Mesenchymal stem cell (in vitro differentiated cells and primary cell): ENCODE measurements at regions not wholly inside any gene's neighbourhood (a gene's known extent, or its start where the extent isn't known, plus 50 kb on each side); places are given as distances from the start of the nearest gene placed in this dataset.

Experiments
- DNase-seq: peaks from one replicate; pipeline ENCODE4 v3.0.0-alpha.2; 2013
- H2AFZ ChIP-seq: one replicate; pipeline ENCODE4 v1.6.1; 2013; ENCODE audit warnings: low read depth, mild to moderate bottlenecking, control low read depth, inconsistent platforms, low read length, moderate library complexity
- H2AK5ac ChIP-seq: 2 replicates; pipeline ENCODE4 v1.6.1; 2013; ENCODE audit warnings: low read length, moderate library complexity, mild to moderate bottlenecking, inconsistent platforms; ENCODE audit not compliant: severe bottlenecking
- H2BK120ac ChIP-seq: one replicate; pipeline ENCODE4 v1.6.1; 2013; ENCODE audit warnings: low read depth, mild to moderate bottlenecking, inconsistent platforms, low read length, moderate library complexity
- H2BK12ac ChIP-seq, 2 experiments: one replicate each; pipeline ENCODE4 v1.6.1; 2013; ENCODE audit warnings: inconsistent platforms in 2 of 2, low read length in 2 of 2, mild to moderate bottlenecking in 2 of 2, moderate library complexity in 2 of 2, control low read depth in 1 of 2
- H2BK15ac ChIP-seq: one replicate; pipeline ENCODE4 v1.6.1; 2013; ENCODE audit warnings: mild to moderate bottlenecking, low read depth, inconsistent platforms; ENCODE audit not compliant: poor library complexity, severe bottlenecking
- H2BK5ac ChIP-seq: 2 replicates; pipeline ENCODE4 v1.6.1; 2013; ENCODE audit warnings: low read depth, mild to moderate bottlenecking, low read length, control low read depth, inconsistent platforms; ENCODE audit not compliant: poor library complexity, severe bottlenecking
- H3K14ac ChIP-seq, 2 experiments: one replicate each; pipeline ENCODE4 v1.6.1; 2013; ENCODE audit warnings: inconsistent platforms in 2 of 2, low read length in 2 of 2, control low read depth in 1 of 2, mild to moderate bottlenecking in 1 of 2, moderate library complexity in 1 of 2
- H3K18ac ChIP-seq, 2 experiments: one replicate each; pipeline ENCODE4 v1.6.1; 2013; ENCODE audit warnings: inconsistent platforms in 2 of 2, low read length in 2 of 2, control low read depth in 1 of 2, low read depth in 1 of 2, mild to moderate bottlenecking in 1 of 2
- H3K23ac ChIP-seq, 2 experiments: one replicate each; pipeline ENCODE4 v1.6.1; 2013; ENCODE audit warnings: inconsistent platforms in 2 of 2, low read length in 2 of 2, mild to moderate bottlenecking in 2 of 2, moderate library complexity in 2 of 2, control low read depth in 1 of 2
- H3K27ac ChIP-seq: 2 replicates; pipeline ENCODE4 v1.5.1; 2013; ENCODE audit warnings: mild to moderate bottlenecking, moderate library complexity, low read length, control low read depth, inconsistent platforms; ENCODE audit not compliant: poor library complexity, severe bottlenecking
- H3K27me3 ChIP-seq, 2 experiments: 2 replicates each; pipeline versions ENCODE4 v1.6.1 to v1.7.0; 2013; ENCODE audit warnings: low read length in 2 of 2, mild to moderate bottlenecking in 2 of 2, moderate library complexity in 2 of 2, control low read depth in 1 of 2, inconsistent platforms in 1 of 2; ENCODE audit not compliant: control insufficient read depth in 1 of 2, insufficient read depth in 1 of 2
- H3K36me3 ChIP-seq, 2 experiments: 2 replicates each; pipeline versions ENCODE4 v1.6.1 to v1.7.0; 2013; ENCODE audit warnings: low read length in 2 of 2, control low read depth in 1 of 2, inconsistent platforms in 1 of 2, low read depth in 1 of 2, mild to moderate bottlenecking in 1 of 2; ENCODE audit not compliant: insufficient read depth in 2 of 2, control insufficient read depth in 1 of 2
- H3K4ac ChIP-seq, 2 experiments: one replicate each; pipeline ENCODE4 v1.6.1; 2013; ENCODE audit warnings: inconsistent platforms in 2 of 2, low read length in 2 of 2, mild to moderate bottlenecking in 2 of 2, moderate library complexity in 2 of 2, control low read depth in 1 of 2, low read depth in 1 of 2
- H3K4me1 ChIP-seq: 2 replicates; pipeline ENCODE4 v1.6.1; 2013; ENCODE audit warnings: low read depth, low read length, control low read depth; ENCODE audit not compliant: control insufficient read depth, insufficient read depth
- H3K4me2 ChIP-seq: 2 replicates; pipeline ENCODE4 v1.6.1; 2013; ENCODE audit warnings: low read length, mild to moderate bottlenecking, inconsistent platforms; ENCODE audit not compliant: poor library complexity, severe bottlenecking
- H3K4me3 ChIP-seq, 2 experiments: 2 replicates each; pipeline versions ENCODE4 v1.5.1 to v1.7.0; 2013; ENCODE audit warnings: low read length in 2 of 2, mild to moderate bottlenecking in 2 of 2, control low read depth in 1 of 2, low read depth in 1 of 2; ENCODE audit not compliant: insufficient read depth in 1 of 2
- H3K79me1 ChIP-seq: replicated peaks from 2 replicates; pipeline ENCODE4 v1.6.1; 2013; ENCODE audit warnings: mild to moderate bottlenecking, control low read depth, low read length, inconsistent platforms; ENCODE audit not compliant: poor library complexity, severe bottlenecking
- H3K9ac ChIP-seq: 2 replicates; pipeline ENCODE4 v1.7.0; 2013; ENCODE audit warnings: mild to moderate bottlenecking, low read length, moderate library complexity
- H3K9me3 ChIP-seq: 2 replicates; pipeline ENCODE4 v1.7.0; 2013; ENCODE audit warnings: mild to moderate bottlenecking, low read length; ENCODE audit not compliant: control insufficient read depth
- H4K8ac ChIP-seq: one replicate; pipeline ENCODE4 v1.6.1; 2013; ENCODE audit warnings: inconsistent platforms, mild to moderate bottlenecking, low read length, moderate library complexity
- H4K91ac ChIP-seq: one replicate; pipeline ENCODE4 v1.6.1; 2013; ENCODE audit warnings: mild to moderate bottlenecking, low read length, inconsistent platforms
- WGBS: methylation state at CpG from one replicate; pipeline ENCODE4 v1.1.7; 2013; ENCODE audit warnings: mixed read lengths; 5-methylcytosine and 5-hydroxymethylcytosine counted together

DNA sequence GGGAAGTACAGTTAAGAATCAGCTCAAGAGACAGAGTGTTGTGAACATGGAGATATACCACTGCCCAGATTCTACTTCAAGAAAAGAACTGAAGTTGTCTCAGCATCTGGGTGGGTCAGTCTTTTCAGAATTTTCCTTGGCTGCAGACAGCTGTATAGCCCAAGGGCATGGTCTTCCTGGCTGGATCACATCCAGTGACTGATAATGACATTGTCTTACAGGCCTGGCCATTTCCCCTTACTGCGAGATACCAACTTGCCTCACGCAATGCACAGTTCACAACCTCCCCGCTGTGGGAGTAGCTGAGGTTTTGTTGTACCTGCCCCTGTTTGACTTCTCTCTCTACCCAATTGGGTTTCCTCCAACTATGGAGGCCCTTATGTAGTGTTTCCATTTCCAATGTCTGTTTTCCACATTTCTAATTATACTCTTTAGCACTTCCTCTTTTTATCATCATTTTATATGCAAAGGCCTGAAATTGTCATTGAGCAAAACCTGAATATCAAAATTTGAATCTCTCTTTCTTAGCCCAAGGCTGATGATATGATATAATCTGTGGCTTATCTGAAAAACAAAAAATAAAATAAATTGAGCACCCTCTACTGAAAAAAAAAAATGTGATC, 209.1 kb downstream of the NAF1 start:
- Histone ChIP-seq H3K27ac (no peak overlapping the region), H3K14ac (no peak overlapping the region), H2BK5ac (no peak overlapping the region), H3K18ac (no peak overlapping the region), H3K23ac (no peak overlapping the region), H4K8ac (no peak overlapping the region), H3K4me3 (no peak overlapping the region), H3K27me3 (no peaks in the 10 kb centered on the region), H3K4me1 (no peaks in the 10 kb centered on the region), H3K79me1 (no peaks in the 10 kb centered on the region), H2BK12ac (no peak overlapping the region), H2BK120ac (no peak overlapping the region), H2BK15ac (no peak overlapping the region), H2AK5ac (no peak overlapping the region), H3K4me2 (no peak overlapping the region), H3K4ac (no peak overlapping the region), H3K36me3 (no peaks in the 10 kb centered on the region), H3K9ac (no peak overlapping the region), H3K9me3 (no peaks in the 10 kb centered on the region), H2AFZ (no peak overlapping the region), H4K91ac (no peak overlapping the region)
- no peak for DNase-seq
- 98% methylated on average over 3 of the region's 3 CpGs for WGBS

DNA sequence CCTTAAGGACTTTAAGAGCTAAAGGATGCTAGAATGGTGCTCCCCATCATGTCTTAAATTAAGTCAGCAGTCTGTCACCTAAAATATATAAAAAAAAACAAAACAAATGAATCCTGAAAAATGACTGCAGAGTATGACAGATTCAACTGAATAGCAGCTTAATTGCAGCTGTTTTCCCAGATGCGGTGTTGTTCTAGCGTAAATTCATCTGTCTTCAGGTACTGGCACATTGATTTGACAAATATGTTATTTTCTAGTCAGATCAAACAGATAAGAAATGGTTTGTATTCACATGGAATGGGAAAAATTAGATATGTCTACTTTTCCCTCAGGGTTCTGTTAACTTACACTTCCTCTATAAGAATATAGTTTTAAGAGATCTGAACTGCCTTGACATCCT, 211.7 kb downstream of the NAF1 start:
- H3K23ac ChIP-seq = no peak overlapping the region
- no peak overlapping the region for H3K14ac ChIP-seq
- H3K18ac ChIP-seq = no peak overlapping the region
- no peak overlapping the region for H2AFZ ChIP-seq
- no peak overlapping the region for H2BK12ac ChIP-seq
- H3K9me3 ChIP-seq = no peaks in the 10 kb centered on the region
- H3K9ac ChIP-seq = no peak overlapping the region
- no peak overlapping the region for H2BK120ac ChIP-seq
- H3K4me1 ChIP-seq = peaks cover 3% of the 10 kb centered on the region
- no peak for DNase-seq
- no peak overlapping the region for H3K4me2 ChIP-seq
- no peak overlapping the region for H4K8ac ChIP-seq
- no peaks in the 10 kb centered on the region for H3K36me3 ChIP-seq
- H3K4me3 ChIP-seq = no peak overlapping the region
- WGBS = 86% methylated on average over 2 of the region's 2 CpGs
- no peaks in the 10 kb centered on the region for H3K27me3 ChIP-seq
- no peak overlapping the region for H4K91ac ChIP-seq
- H3K4ac ChIP-seq = no peak overlapping the region
- no peak overlapping the region for H2AK5ac ChIP-seq
- H2BK5ac ChIP-seq = no peak overlapping the region
- no peak overlapping the region for H2BK15ac ChIP-seq
- no peaks in the 10 kb centered on the region for H3K79me1 ChIP-seq
- H3K27ac ChIP-seq = no peak overlapping the region

DNA sequence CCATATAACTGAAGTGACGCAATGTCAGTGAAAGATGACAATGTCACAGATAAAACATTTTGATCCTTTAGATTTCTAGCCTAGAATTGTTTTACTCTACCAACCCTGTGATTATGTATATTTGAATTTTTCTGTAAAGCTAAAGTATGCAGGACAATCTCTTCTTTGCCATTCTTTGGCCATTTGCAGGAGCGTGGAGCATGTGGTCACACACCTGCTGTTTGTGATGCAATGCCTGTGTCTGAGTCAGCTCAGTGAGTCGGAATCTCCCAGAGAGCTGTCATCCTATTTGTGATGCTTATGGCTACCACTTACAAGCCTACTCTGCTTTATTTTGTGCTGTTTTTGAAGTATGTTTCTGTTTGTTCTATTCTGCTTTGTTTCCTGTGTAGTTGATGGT, 214.5 kb downstream of the NAF1 start:
- Histone ChIP-seq H3K27ac (peak overlapping the region; percentile 59), H2BK5ac (no peak overlapping the region), H3K27me3 (no peaks in the 10 kb centered on the region), H2BK15ac (no peak overlapping the region), H2AK5ac (no peak overlapping the region), H3K4me3 (no peak overlapping the region), H2BK12ac (no peak overlapping the region), H2BK120ac (no peak overlapping the region), H3K9me3 (no peaks in the 10 kb centered on the region), H3K14ac (no peak overlapping the region), H3K4me2 (no peak overlapping the region), H3K9ac (no peak overlapping the region), H4K91ac (no peak overlapping the region), H3K36me3 (no peaks in the 10 kb centered on the region), H3K4ac (no peak overlapping the region), H2AFZ (no peak overlapping the region), H3K4me1 (peaks cover 3% of the 10 kb centered on the region), H3K23ac (no peak overlapping the region), H3K79me1 (no peaks in the 10 kb centered on the region), H3K18ac (no peak overlapping the region), H4K8ac (no peak overlapping the region)
- DNase-seq = no peak
- 48% methylated on average over 3 of the region's 3 CpGs for WGBS

DNA sequence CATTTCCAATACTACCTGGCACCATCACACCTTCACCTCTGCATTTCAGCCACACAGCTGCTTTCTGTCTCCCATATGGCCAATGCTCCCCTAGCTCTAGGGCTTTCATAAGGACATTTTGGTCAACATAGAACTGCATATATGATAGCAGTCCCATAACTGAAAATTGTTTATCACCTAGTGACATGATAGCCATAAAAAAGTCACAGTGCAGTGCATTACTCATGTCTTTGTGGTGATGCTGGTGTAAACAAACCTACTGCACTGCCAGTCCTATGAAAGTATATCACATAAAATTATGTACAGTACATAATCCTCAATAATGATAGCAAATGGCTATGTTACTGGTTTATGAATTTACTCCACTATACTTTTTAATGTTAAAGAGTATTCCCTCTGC, 221.0 kb downstream of the NAF1 start:
- H3K9ac ChIP-seq = no peak overlapping the region
- H3K27me3 ChIP-seq = no peaks in the 10 kb centered on the region
- no peak overlapping the region for H2BK15ac ChIP-seq
- no peaks in the 10 kb centered on the region for H3K79me1 ChIP-seq
- H3K4me3 ChIP-seq = no peak overlapping the region
- no peak overlapping the region for H2BK5ac ChIP-seq
- no peaks in the 10 kb centered on the region for H3K9me3 ChIP-seq
- no peak overlapping the region for H4K8ac ChIP-seq
- no peaks in the 10 kb centered on the region for H3K36me3 ChIP-seq
- no peak overlapping the region for H2BK12ac ChIP-seq
- no peak overlapping the region for H4K91ac ChIP-seq
- no peak overlapping the region for H2AK5ac ChIP-seq
- H3K4me1 ChIP-seq = no peaks in the 10 kb centered on the region
- H2AFZ ChIP-seq = no peak overlapping the region
- no peak overlapping the region for H3K18ac ChIP-seq
- no peak overlapping the region for H3K4me2 ChIP-seq
- H3K23ac ChIP-seq = no peak overlapping the region
- H3K4ac ChIP-seq = no peak overlapping the region
- DNase-seq = no peak
- H3K27ac ChIP-seq = no peak overlapping the region
- no peak overlapping the region for H2BK120ac ChIP-seq
- H3K14ac ChIP-seq = no peak overlapping the region
